Transverse colon (tissue), 4 donors: ENCODE measurements at regions not wholly inside any gene's neighbourhood (a gene's known extent, or its start where the extent isn't known, plus 50 kb on each side); places are given as distances from the start of the nearest gene placed in this dataset.

ENCODE experiments used
- DNase-seq: peaks from one replicate; pipeline ENCODE4 v3.0.0-alpha.2; 2019
- H3K27ac ChIP-seq, 4 donors: fragments of 200-600 bp; sonication (generic); 2 replicates each; pipeline ENCODE4 v1.5.1; 2016 to 2018; ENCODE audit warnings: inconsistent platforms in 4 of 4
- H3K27me3 ChIP-seq: fragments of 200-600 bp; sonication (generic); 2 replicates; pipeline ENCODE4 v1.5.1; 2017; ENCODE audit warnings: inconsistent platforms
- H3K36me3 ChIP-seq, 4 donors: fragments of 200-600 bp; sonication (generic); 2 replicates each; pipeline ENCODE4 v1.5.1; 2017 to 2019; ENCODE audit warnings: inconsistent platforms in 4 of 4
- H3K4me1 ChIP-seq, 4 donors: fragments of 200-600 bp; sonication (generic); 2 replicates each; pipeline ENCODE4 v1.5.1; 2017 to 2020; ENCODE audit warnings: inconsistent platforms in 4 of 4
- H3K4me3 ChIP-seq, 4 donors: fragments of 200-600 bp; sonication (generic); 1 replicate in 1 of 4; 2 replicates in 3 of 4; pipeline versions ENCODE4 v1.5.1 to v1.6.1; 2017 to 2019; ENCODE audit warnings: inconsistent platforms in 4 of 4
- H3K9me3 ChIP-seq, 2 donors: fragments of 200-600 bp; sonication (generic); 2 replicates each; pipeline ENCODE4 v1.5.1; 2017 to 2019; ENCODE audit warnings: inconsistent platforms in 2 of 2
- EP300 ChIP-seq: sonication (generic); formaldehyde crosslinking; IDR thresholded peaks from one replicate; pipeline ENCODE4 v1.6.1; 2017; ENCODE audit warnings: antibody characterized with exemption, low read depth
- POLR2A ChIP-seq: fragments of 450-650 bp; IDR thresholded peaks from one replicate; pipeline ENCODE4 v1.6.1; 2016; ENCODE audit warnings: antibody characterized with exemption, mild to moderate bottlenecking, moderate library complexity
- POLR2AphosphoS5 ChIP-seq, 3 donors: sonication (generic); formaldehyde crosslinking; IDR thresholded peaks; one replicate each; pipeline ENCODE4 v1.6.1; 2016; ENCODE audit warnings: antibody characterized with exemption in 3 of 3
- WGBS, 2 donors: methylation state at CpG; one replicate each; pipeline ENCODE4 v1.1.5; 2018; ENCODE audit warnings: low coverage in 1 of 2; 5-methylcytosine and 5-hydroxymethylcytosine counted together
- in situ Hi-C, 4 donors: fragments of 200-750 bp; cut with MboI; loops; one replicate each; pipeline versions ENCODE4 v1.15.0 to v1.15.1; 2017; ENCODE audit warnings: low sequenced_read_pairs in 3 of 4, low pct_ligation_motif_present in 1 of 4, low pct_unique_long_range_greater_than_20kb in 1 of 4
- intact Hi-C: fragments of 100-400 bp; cut with DNase I; formaldehyde crosslinking; loops from one replicate; pipeline ENCODE4 v1.15.1; 2023; ENCODE audit warnings: low total_unique reads
- TF ChIP-seq, protein P1 (sequence below), 5 experiments: fragments of 200-600 bp in 3 of 5; fragments of 450-650 bp in 2 of 5; sonication (generic) in 3 of 5; IDR thresholded peaks; 1 replicate in 2 of 5; 2 replicates in 3 of 5; pipeline ENCODE4 v1.5.1; 2016 to 2017; ENCODE audit warnings: antibody characterized with exemption in 5 of 5, inconsistent platforms in 3 of 5, mild to moderate bottlenecking in 2 of 5, moderate library complexity in 1 of 5

DNA sequence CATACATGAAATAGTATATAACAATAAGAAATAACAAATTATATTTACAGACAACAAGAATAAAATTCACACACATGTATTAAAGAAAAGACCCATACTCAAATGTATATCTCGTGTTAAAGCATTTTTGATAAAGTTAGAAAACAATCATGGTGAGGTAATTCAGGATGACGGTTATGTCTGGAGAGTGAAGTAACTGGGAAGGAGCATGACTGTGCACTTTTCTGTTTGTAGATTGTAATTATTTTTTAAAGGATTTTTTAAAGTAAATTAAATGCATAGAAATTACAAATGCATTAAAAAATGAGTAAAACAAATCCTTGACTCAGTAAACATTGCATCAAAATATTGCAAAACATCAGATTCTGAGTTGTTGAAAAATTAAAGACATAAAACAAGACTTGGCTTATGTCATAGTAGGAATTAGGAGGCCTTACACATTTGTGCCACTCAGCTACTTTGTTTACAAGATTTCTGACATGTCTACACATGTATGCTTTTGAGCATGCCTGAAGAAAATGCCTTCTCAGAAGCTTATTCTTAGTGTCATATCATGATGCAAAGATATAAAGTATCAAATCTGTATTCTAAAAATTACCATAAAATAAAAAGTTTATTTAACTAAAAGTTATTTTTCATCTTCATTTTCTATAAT lies 1325.1 kb downstream of the SLC16A7 start:
- no peak overlapping the region for H3K27ac ChIP-seq
- DNase-seq: no peak
- H3K9me3 ChIP-seq: no peaks in the 10 kb centered on the region
- no peaks in the 10 kb centered on the region for H3K27me3 ChIP-seq
- intact Hi-C loops: no loop called here
- H3K4me3 ChIP-seq: no peak overlapping the region
- 70 to 77% methylated on average over 2 of the region's 2 CpGs for WGBS, 2 donors
- in situ Hi-C loops: loop anchor here in 1 of 4 donors (10.0 kb wide), 1 partner anchor 64 kb away; no protein-coding TSS in a partner anchor
- TF ChIP-seq POLR2AphosphoS5 (IDR thresholded peaks at IDR 0.05): no peak
- TF ChIP-seq POLR2A: no peak
- TF ChIP-seq, protein P1, sequence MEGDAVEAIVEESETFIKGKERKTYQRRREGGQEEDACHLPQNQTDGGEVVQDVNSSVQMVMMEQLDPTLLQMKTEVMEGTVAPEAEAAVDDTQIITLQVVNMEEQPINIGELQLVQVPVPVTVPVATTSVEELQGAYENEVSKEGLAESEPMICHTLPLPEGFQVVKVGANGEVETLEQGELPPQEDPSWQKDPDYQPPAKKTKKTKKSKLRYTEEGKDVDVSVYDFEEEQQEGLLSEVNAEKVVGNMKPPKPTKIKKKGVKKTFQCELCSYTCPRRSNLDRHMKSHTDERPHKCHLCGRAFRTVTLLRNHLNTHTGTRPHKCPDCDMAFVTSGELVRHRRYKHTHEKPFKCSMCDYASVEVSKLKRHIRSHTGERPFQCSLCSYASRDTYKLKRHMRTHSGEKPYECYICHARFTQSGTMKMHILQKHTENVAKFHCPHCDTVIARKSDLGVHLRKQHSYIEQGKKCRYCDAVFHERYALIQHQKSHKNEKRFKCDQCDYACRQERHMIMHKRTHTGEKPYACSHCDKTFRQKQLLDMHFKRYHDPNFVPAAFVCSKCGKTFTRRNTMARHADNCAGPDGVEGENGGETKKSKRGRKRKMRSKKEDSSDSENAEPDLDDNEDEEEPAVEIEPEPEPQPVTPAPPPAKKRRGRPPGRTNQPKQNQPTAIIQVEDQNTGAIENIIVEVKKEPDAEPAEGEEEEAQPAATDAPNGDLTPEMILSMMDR (IDR thresholded peaks at IDR 0.05): no peak
- TF ChIP-seq EP300: no peak
- H3K4me1 ChIP-seq: no peaks in the 10 kb centered on the region
- peaks cover 0 to 1% (median 0%) of the 10 kb centered on the region in 4 donors for H3K36me3 ChIP-seq

DNA sequence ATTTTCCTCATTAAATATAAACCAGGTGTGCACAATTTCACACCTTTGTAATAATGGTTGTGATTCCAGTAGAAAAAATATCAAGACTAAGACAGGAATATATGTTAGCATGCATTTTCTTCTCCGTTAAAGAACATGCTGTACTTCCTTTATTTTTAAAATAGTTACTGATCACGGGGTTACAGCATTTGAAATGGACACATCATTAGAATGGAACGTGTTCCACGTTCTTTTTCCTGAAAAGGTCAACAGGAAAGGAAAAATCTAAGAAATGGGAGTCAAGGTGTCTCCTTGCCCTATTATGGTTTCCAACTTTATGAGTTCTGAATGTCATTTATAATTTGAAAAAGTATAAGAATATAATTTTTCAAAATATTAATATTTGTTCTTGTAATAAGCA lies 1325.7 kb downstream of the SLC16A7 start:
- H3K4me3 ChIP-seq: no peak overlapping the region
- no peak for DNase-seq
- in situ Hi-C loops (loop anchor here in 1 of 4 donors (10.0 kb wide), 1 partner anchor 63 kb away; no protein-coding TSS in a partner anchor), intact Hi-C loops (no loop called here)
- H3K36me3 ChIP-seq: peaks cover 0 to 1% (median 0%) of the 10 kb centered on the region in 4 donors
- H3K9me3 ChIP-seq: no peaks in the 10 kb centered on the region
- no peak overlapping the region for H3K27ac ChIP-seq
- H3K4me1 ChIP-seq: no peaks in the 10 kb centered on the region
- H3K27me3 ChIP-seq: no peaks in the 10 kb centered on the region
- 37 to 56% methylated on average over 4 of the region's 4 CpGs for WGBS, 2 donors
- TF ChIP-seq POLR2A (no peak), POLR2AphosphoS5 (IDR thresholded peaks at IDR 0.05) (no peak), EP300 (no peak)
- TF ChIP-seq, protein P1 (IDR thresholded peaks at IDR 0.05): no peak

DNA sequence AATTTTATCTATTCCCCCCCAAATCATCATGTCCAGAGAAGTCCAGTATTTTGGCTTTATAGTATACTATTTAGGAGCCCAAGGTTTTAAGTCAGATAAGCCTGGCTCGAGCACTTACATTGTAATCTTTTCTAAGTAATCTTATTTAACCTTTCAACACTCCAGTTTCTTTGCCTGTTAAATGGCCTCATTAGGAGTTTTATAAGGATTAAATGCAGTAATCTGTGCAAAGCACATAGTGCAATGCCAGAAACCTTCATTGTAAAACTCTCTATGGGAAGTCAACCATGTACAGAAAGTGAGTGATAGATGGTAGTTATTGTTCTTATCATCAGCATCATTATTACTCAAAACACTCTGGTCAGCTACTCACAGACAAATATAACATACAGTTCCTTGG lies 1330.4 kb downstream of the SLC16A7 start:
- Histone ChIP-seq H3K9me3 (no peaks in the 10 kb centered on the region), H3K36me3 (peaks cover 0 to 1% (median 0%) of the 10 kb centered on the region in 4 donors), H3K4me1 (no peaks in the 10 kb centered on the region), H3K27ac (no peak overlapping the region), H3K27me3 (no peaks in the 10 kb centered on the region), H3K4me3 (no peak overlapping the region)
- no peak for DNase-seq
- TF ChIP-seq POLR2A: no peak
- no peak for TF ChIP-seq POLR2AphosphoS5 (IDR thresholded peaks at IDR 0.05)
- no peak for TF ChIP-seq EP300
- TF ChIP-seq, protein P1 (IDR thresholded peaks at IDR 0.05): no peak
- in situ Hi-C loops: loop anchor here in 1 of 4 donors (10.0 kb wide), 1 partner anchor 59 kb away; no protein-coding TSS in a partner anchor
- intact Hi-C loops: no loop called here
- WGBS, 2 donors: 33 to 55% methylated on average over 1 of the region's 1 CpG

DNA sequence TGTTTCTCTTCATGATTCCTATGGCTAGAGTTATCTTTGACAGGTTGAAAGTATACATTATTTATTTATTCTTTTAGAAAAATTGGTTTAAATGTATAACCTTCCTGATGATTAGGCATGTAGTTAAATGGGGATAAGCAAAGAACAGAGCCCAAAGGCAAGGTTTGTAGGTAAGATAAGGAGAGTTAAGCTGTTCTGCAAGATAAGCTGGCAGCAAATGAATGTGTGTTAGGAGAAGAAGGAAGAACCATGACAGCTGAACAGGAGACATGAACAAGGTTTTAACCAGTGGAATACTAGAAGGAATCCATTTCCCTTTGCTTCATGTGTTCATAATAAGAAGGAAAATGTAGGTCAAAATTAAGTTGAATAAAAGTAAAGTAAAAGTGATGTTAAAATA lies 1330.1 kb upstream of the USP15 start:
- DNase-seq: no peak
- Histone ChIP-seq H3K4me1 (no peaks in the 10 kb centered on the region), H3K9me3 (peaks cover 5 to 15% of the 10 kb centered on the region in 2 donors), H3K36me3 (no peaks in the 10 kb centered on the region), H3K27me3 (no peaks in the 10 kb centered on the region), H3K4me3 (no peak overlapping the region), H3K27ac (no peak overlapping the region)
- in situ Hi-C loops: no loop called here
- no peak for TF ChIP-seq POLR2AphosphoS5 (IDR thresholded peaks at IDR 0.05)
- TF ChIP-seq, protein P1 (IDR thresholded peaks at IDR 0.05): no peak
- TF ChIP-seq POLR2A: no peak
- intact Hi-C loops: no loop called here
